Mucosa of descending colon (tissue), 3 donors: ENCODE measurements at regions not wholly inside any gene's neighbourhood (a gene's known extent, or its start where the extent isn't known, plus 50 kb on each side); places are given as distances from the start of the nearest gene placed in this dataset.

Source experiments
- ATAC-seq: fragments of 200-7000 bp; cut with Tn5 transposase; one replicate; pipeline ENCODE4 v1.9.1; 2020; ENCODE audit warnings: mild to moderate bottlenecking, moderate library complexity
- DNase-seq, 3 donors: peaks; one replicate each; pipeline ENCODE4 v3.0.0-alpha.2; 2020
- H3K36me3 ChIP-seq: fragments of 200-600 bp; one replicate; pipeline ENCODE4 v1.8.0; 2021; ENCODE audit warnings: low read depth, mild to moderate bottlenecking
- H3K4me1 ChIP-seq: fragments of 200-600 bp; one replicate; pipeline ENCODE4 v1.8.0; 2021; ENCODE audit warnings: low read depth, mild to moderate bottlenecking
- H3K4me3 ChIP-seq: fragments of 200-600 bp; one replicate; pipeline ENCODE4 v1.8.0; 2021; ENCODE audit warnings: mild to moderate bottlenecking
- H3K9me3 ChIP-seq: fragments of 200-600 bp; one replicate; pipeline ENCODE4 v1.8.0; 2021; ENCODE audit warnings: mild to moderate bottlenecking
- intact Hi-C, 2 donors: fragments of 100-400 bp; cut with DNase I in 1 of 2; cut with micrococcal nuclease in 1 of 2; formaldehyde crosslinking; loops; one replicate each; pipeline versions ENCODE4 v1.11.0 to v1.11.1; 2022; cut with DNase I, micrococcal nuclease
- TF ChIP-seq, protein P1 (sequence below): fragments of 200-600 bp; IDR thresholded peaks from one replicate; pipeline ENCODE4 v1.8.0; 2022; ENCODE audit warnings: antibody characterized with exemption, mild to moderate bottlenecking
- donor health status: DM: no; HTN: no; CAD: no; lungs with moderate emphysema.
- donor health status: DM: no; HTN: no; CAD: no.
- donor health status: DM: no; HTN: yes; CAD: no.

DNA sequence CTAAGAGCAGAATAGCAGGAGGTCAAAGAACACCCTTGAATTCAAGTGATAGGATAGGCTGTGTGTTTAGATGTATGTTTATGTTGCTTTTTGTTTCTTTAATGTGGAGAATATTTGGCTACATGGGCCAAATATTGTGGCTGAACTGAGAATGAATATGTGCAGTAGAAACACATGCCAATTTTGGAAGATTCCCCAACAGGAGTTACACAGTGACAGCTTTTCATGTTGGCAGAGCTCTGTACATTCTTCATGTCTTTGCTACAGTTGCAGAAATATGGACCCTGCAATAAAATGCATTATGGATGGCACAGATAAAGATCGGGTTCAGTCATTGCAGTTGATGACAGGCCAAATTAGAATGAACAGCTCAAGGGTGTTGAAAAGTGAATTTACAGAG, 82.8 kb upstream of the SLC4A4 start:
- Histone ChIP-seq H3K4me3 (no peak overlapping the region), H3K36me3 (no peaks in the 10 kb centered on the region), H3K9me3 (no peaks in the 10 kb centered on the region), H3K4me1 (peaks cover 9% of the 10 kb centered on the region)
- DNase-seq: no peak
- TF ChIP-seq, protein P1, sequence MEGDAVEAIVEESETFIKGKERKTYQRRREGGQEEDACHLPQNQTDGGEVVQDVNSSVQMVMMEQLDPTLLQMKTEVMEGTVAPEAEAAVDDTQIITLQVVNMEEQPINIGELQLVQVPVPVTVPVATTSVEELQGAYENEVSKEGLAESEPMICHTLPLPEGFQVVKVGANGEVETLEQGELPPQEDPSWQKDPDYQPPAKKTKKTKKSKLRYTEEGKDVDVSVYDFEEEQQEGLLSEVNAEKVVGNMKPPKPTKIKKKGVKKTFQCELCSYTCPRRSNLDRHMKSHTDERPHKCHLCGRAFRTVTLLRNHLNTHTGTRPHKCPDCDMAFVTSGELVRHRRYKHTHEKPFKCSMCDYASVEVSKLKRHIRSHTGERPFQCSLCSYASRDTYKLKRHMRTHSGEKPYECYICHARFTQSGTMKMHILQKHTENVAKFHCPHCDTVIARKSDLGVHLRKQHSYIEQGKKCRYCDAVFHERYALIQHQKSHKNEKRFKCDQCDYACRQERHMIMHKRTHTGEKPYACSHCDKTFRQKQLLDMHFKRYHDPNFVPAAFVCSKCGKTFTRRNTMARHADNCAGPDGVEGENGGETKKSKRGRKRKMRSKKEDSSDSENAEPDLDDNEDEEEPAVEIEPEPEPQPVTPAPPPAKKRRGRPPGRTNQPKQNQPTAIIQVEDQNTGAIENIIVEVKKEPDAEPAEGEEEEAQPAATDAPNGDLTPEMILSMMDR: no peak
- intact Hi-C loops: no loop called here
- no peak for ATAC-seq

DNA sequence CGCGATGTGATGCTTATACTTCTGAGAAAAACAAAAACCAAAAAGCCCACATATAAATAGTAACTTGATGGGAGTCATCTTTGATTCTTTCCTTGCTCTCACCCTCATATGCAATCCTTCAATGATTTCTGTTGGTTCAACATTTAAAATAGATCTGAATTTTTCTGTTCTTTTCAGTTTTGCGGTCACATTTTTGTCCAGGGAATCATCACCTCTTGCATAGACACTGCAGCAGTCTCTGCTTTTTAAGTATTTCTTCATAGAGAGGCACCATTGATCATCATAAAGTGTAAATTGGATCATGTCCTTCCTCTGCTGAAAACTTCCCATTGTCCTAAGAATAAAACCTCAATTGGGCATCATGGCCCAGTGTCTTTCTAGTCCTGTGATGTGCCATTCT, 81.1 kb upstream of the SLC4A4 start:
- TF ChIP-seq, protein P1: no peak
- intact Hi-C loops: no loop called here
- H3K36me3 ChIP-seq: no peaks in the 10 kb centered on the region
- H3K4me1 ChIP-seq: peaks cover 9% of the 10 kb centered on the region
- DNase-seq (no peak), ATAC-seq (no peak)
- no peak overlapping the region for H3K4me3 ChIP-seq
- H3K9me3 ChIP-seq: no peaks in the 10 kb centered on the region

DNA sequence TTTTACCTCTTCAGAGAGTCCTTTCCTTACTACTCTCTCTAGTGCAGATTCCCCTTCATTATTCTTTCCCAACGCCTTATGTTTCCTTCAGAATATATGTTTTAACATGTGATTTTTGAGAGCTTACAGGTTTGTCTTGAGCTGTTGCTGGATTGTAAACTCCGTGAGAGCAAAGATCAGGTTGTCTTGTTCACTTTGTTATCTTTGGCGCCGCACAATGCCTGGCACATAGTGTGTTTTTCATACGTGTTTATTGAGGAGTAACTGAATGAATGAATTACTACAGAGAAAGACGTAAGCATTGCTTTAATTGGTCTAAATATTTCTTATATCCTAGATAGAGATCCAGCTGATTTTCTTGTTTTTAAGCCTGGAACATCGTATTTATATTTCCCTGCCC, 80.5 kb upstream of the SLC4A4 start:
- H3K4me3 ChIP-seq: no peak overlapping the region
- intact Hi-C loops: no loop called here
- DNase-seq (no peak), ATAC-seq (peak; percentile 39)
- H3K36me3 ChIP-seq: no peaks in the 10 kb centered on the region
- H3K4me1 ChIP-seq: peaks cover 8% of the 10 kb centered on the region
- H3K9me3 ChIP-seq: no peaks in the 10 kb centered on the region
- TF ChIP-seq, protein P1: no peak

DNA sequence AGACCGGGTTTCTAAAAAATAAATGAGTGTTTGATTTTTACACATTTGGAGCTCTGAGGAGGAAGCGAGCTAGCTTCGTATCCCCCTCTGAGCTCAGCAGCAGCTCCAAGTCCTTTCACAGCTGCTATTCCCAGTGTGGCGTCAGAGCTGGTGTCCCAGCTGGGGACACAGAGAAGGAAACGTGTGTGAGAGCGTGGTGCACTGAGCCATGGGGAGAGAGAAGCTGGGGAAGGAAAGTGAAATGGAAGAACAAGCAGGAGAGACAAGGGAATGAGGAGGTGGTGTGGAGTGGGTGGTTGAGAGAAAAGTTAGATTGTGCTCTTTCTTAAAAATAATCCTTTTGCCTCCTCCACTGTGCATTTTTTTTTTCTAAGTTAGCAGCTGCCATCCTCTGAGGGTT, 79.5 kb upstream of the SLC4A4 start:
- ATAC-seq: no peak
- H3K36me3 ChIP-seq: no peaks in the 10 kb centered on the region

DNA sequence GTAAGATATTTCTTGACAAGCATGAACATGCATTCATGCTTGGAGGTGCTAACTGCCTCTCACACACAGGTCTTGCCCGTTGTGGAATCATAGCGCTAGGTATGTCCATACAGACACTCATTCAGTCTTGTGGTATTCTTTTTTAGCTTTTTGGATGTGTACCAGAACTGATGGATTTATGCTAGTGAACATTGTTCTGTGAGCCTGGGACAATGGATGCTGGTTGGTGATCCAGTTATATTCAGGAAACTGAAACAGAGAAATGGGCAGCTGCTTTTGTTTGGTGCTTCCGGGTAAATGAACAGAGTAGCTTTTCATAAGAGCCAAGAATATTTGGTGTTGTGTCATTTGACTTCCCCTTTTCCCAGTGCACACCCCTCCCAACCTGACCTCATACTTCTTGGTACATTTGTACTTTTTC, 78.9 kb upstream of the SLC4A4 start:
- ATAC-seq (peak; percentile 66), DNase-seq (no peak)
- Histone ChIP-seq H3K4me3 (no peak overlapping the region), H3K9me3 (no peaks in the 10 kb centered on the region), H3K36me3 (no peaks in the 10 kb centered on the region), H3K4me1 (peaks cover 5% of the 10 kb centered on the region)
- TF ChIP-seq, protein P1: no peak
- intact Hi-C loops: no loop called here

More for the DNA sequence above, 79.5 kb upstream of the SLC4A4 start:
- Histone ChIP-seq H3K9me3 (no peaks in the 10 kb centered on the region), H3K4me1 (peaks cover 5% of the 10 kb centered on the region), H3K4me3 (no peak overlapping the region)
- intact Hi-C loops: no loop called here
- no peak for DNase-seq
- TF ChIP-seq, protein P1: no peak

DNA sequence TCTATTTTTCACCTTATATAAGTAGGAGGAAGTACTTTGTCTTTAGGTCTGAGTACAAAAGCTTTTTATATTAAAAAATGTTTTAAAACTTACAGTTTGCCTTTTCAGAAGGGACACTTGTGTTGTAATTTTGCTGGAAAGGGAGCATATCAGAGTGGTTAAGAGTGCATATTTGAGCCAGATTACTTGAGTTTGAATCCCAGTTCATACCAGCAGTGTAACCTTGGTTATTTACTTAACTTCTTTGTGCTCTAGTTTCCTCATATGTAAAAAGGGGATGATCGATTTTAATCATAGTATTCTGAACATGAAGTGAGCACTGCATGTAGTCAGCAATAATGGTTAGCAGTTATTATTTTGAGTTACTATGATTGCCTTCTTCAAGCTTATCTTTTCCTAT, 78.3 kb upstream of the SLC4A4 start:
- ATAC-seq: no peak
- Histone ChIP-seq H3K4me3 (no peak overlapping the region), H3K36me3 (no peaks in the 10 kb centered on the region), H3K4me1 (peaks cover 5% of the 10 kb centered on the region), H3K9me3 (no peaks in the 10 kb centered on the region)
- TF ChIP-seq, protein P1: no peak
- DNase-seq: no peak
- intact Hi-C loops: no loop called here
